ENCODE measurements at regions not wholly inside any gene's neighbourhood (a gene's known extent, or its start where the extent isn't known, plus 50 kb on each side); places are given as distances from the start of the nearest gene placed in this dataset.

GRCh38 chr4:159003420-159004253 lies 99.2 kb upstream of the RAPGEF2 start:
- no peak for DNase-seq (ENCODE audit: extremely low spot score)
- ChIA-PET POLR2A (no interaction called here), CTCF (interaction anchor here (0.6 to 1.5 kb wide), 6 partner anchors 8 to 125 kb away, joined by 3 to 4 read pairs (median 3); no protein-coding TSS in a partner anchor)
- TF ChIP-seq, protein P1, sequence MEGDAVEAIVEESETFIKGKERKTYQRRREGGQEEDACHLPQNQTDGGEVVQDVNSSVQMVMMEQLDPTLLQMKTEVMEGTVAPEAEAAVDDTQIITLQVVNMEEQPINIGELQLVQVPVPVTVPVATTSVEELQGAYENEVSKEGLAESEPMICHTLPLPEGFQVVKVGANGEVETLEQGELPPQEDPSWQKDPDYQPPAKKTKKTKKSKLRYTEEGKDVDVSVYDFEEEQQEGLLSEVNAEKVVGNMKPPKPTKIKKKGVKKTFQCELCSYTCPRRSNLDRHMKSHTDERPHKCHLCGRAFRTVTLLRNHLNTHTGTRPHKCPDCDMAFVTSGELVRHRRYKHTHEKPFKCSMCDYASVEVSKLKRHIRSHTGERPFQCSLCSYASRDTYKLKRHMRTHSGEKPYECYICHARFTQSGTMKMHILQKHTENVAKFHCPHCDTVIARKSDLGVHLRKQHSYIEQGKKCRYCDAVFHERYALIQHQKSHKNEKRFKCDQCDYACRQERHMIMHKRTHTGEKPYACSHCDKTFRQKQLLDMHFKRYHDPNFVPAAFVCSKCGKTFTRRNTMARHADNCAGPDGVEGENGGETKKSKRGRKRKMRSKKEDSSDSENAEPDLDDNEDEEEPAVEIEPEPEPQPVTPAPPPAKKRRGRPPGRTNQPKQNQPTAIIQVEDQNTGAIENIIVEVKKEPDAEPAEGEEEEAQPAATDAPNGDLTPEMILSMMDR (IDR thresholded peaks at IDR 0.05; ENCODE audit: control extremely low read depth, extremely low read depth, low read depth, missing control alignments) = no peak

DNA sequence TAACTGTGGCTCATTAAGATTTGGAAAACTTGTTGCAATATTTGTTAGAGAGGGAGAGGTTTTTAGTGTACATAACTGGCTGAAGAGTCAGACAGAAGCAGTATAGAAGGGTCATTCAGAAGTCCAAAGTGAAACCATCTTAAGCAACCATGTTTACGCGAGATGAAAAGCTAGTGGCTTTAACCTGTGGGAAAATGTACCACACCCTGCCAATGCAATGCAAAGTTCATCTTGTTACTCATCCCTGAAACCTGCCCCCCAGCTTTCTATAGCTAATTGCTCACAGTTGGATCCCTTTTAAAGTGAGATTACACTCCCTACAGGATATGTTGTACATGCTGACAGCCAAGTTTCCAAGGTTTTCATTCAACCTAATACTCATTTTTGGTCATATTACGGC lies 96.7 kb upstream of the RAPGEF2 start:
- ChIA-PET POLR2A (no interaction called here), CTCF (interaction anchor here (1.2 to 1.9 kb wide), 2 partner anchors 10 to 13 kb away, joined by 3 to 7 read pairs; no protein-coding TSS in a partner anchor)
- TF ChIP-seq, protein P1 (IDR thresholded peaks at IDR 0.05; ENCODE audit: control extremely low read depth, extremely low read depth, low read depth, missing control alignments) = no peak
- DNase-seq (ENCODE audit: extremely low spot score) = no peak

DNA sequence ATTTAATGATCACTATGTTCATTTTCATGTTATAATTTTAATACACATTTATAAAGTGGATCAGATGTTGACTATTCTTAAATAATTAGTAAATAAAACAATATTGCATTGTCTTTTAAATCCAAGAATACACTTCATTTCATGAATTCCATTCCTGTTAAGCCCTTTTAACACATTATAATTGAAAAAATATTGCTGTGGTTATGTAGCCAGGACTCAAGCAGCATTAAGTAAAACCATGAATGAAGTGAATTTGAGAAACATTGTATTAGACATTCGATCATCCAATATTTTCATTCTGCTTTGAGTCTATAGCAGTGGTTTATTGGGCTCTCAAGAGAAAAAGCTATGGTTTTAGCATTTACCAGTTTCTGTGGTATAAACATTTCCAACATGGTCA lies 94.2 kb upstream of the RAPGEF2 start:
- POLR2A ChIA-PET = no interaction called here
- TF ChIP-seq, protein P1 (IDR thresholded peaks at IDR 0.05; ENCODE audit: control extremely low read depth, extremely low read depth, low read depth, missing control alignments) = no peak
- no peak for DNase-seq (ENCODE audit: extremely low spot score)
- CTCF ChIA-PET = interaction anchor here (1.3 kb wide), 1 partner anchor 10 kb away, joined by 4 read pairs; no protein-coding TSS in a partner anchor

DNA sequence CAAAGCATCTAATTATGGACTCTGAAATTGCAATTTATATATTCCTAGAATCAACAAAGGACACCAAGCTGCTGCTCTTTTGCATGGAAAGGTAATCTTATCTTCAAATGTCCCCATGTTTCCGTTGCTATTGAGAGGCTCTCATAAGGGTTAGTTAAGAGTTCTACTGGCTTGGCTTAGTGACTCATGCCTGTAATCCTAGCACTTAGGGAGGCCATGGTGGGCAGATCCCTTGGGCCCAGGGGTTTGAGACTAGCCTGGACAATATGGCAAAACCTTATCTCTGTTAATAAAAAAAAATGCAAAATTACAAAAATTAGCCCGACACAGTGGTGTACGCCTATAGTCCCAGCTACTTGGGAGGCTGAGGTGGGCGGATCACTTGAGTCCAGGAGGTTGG lies 93.4 kb upstream of the RAPGEF2 start:
- no peak for DNase-seq (ENCODE audit: extremely low spot score)
- POLR2A ChIA-PET = no interaction called here
- CTCF ChIA-PET = no interaction called here
- TF ChIP-seq, protein P1 (IDR thresholded peaks at IDR 0.05; ENCODE audit: control extremely low read depth, extremely low read depth, low read depth, missing control alignments) = no peak

DNA sequence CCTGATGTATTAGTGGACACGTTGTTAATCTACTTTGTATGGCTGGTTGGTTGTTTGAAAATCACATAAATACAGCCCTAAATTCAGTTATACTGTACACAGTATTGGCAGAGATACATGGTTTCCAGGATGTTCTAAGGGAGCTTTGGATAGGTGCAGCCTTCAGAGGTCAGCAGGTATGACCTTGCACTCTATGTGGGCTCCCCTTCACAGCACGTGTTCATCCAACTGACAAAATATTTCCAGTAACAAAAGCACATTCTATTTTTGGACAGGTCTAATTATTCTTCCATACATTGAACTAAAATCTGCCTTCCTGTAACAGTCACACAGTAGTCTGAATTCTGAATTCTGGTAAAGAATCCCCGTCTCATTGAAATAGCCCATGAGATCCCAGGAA lies 92.8 kb upstream of the RAPGEF2 start:
- no peak for DNase-seq (ENCODE audit: extremely low spot score)
- TF ChIP-seq, protein P1 (IDR thresholded peaks at IDR 0.05; ENCODE audit: control extremely low read depth, extremely low read depth, low read depth, missing control alignments) = no peak
- ChIA-PET CTCF (interaction anchor here (1.3 kb wide), 1 partner anchor 17 kb away, joined by 3 read pairs; no protein-coding TSS in a partner anchor), POLR2A (interaction anchor here (0.5 kb wide), 1 partner anchor 42 kb away, joined by 3 read pairs; no protein-coding TSS in a partner anchor)

- no peak for DNase-seq (ENCODE audit: extremely low spot score)
- ChIA-PET POLR2A (interaction anchor here (0.5 kb wide), 1 partner anchor 41 kb away, joined by 3 read pairs; no protein-coding TSS in a partner anchor), CTCF (interaction anchor here (1.3 kb wide), 1 partner anchor 16 kb away, joined by 3 read pairs; no protein-coding TSS in a partner anchor)
- TF ChIP-seq, protein P1 (IDR thresholded peaks at IDR 0.05; ENCODE audit: control extremely low read depth, extremely low read depth, low read depth, missing control alignments) = no peak
Observed at GRCh38 chr4:159010563-159011260, 92.2 kb upstream of the RAPGEF2 start.
